GM03348 (cell line): ENCODE measurements at regions not wholly inside any gene's neighbourhood (a gene's known extent, or its start where the extent isn't known, plus 50 kb on each side); places are given as distances from the start of the nearest gene placed in this dataset.

Source experiments
- DNase-seq: peaks from one replicate; pipeline ENCODE4 v3.0.0; 2012; ENCODE audit warnings: low spot score

GRCh38 chr2:16006537-16007166 lies 66.3 kb downstream of the MYCN start:
- no peak for DNase-seq

- DNase-seq = no peak
Observed at GRCh38 chr2:16005816-16006536, 65.6 kb downstream of the MYCN start.

GRCh38 chr2:16005389-16005788 lies 65.0 kb downstream of the MYCN start:
- no peak for DNase-seq

DNA sequence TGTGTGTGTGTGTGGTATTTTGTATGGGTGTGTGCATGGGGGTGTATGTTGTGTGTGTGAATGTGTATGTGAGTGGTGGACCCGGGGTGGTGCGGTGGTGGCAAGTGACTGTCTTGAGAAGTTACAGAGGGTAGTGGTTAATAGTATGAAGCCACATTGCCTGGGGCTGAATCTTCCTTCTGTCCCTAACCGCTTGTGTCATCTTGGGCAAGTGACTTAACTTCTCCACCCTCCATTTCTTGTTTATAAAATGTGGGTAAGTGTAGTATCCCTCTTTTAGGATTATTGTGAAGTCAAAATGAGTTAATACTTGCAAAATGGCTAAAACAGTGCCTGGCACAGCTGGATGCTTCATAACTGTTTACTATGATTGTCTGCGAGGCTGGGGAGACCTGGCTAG lies 63.5 kb downstream of the MYCN start:
- DNase-seq = no peak

DNA sequence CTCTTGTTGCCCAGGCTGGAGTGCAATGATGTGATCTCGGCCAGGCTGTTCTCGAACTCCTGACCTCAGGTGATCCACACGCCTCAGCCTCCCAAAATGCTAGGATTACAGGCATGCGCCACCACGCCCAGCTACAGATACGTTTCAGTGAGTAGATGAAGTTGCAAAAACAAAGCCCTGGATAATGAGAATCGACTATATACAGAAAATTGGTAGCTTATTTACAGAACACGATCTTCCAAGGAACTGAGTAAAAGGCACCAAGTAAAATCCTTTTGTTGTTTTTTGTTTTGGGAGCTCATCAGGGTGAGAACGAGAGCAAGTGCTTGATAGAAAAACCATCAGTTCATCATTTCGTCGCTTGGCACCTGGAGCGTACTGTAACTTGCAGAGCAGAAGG lies 62.8 kb downstream of the MYCN start:
- no peak for DNase-seq

DNA sequence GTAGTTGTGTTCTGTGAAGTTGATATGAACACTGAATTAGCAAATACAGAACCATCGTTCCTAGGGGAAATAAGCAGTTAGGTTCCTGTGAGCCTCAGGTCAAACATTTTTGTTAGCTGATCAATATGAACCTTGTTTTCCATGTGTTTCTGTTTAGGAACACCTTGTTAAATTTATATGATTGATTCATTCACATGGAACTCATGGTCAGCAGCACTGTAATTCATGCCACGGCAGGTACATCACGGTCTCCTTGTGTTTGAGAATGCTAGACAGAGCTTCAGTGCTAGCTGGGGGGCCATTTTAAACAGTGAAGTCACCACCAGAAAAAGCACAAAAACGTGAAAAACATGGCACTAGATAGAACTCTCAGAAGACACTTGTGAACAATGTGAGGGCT lies 62.2 kb downstream of the MYCN start:
- no peak for DNase-seq

DNA sequence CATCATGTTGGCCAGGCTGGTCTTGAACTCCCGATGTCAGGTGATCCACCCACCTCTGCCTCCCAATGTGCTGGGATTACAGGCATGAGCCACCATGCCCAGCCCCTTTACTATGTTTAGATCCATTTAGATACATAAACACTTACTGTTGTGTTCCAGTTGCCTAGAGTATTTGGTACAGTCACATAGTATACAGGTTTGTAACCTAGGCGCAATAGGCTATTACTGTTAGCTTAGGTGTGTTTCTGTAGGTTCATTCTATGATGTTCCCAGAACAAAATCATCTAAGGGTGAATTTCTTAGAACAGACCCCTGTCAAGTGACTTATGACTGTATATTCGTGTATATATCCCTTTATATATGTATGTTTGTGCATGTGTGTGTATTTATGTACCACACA lies 61.8 kb downstream of the MYCN start:
- no peak for DNase-seq

- DNase-seq = no peak
Observed at GRCh38 chr2:16000642-16001041, 60.3 kb downstream of the MYCN start.

DNA sequence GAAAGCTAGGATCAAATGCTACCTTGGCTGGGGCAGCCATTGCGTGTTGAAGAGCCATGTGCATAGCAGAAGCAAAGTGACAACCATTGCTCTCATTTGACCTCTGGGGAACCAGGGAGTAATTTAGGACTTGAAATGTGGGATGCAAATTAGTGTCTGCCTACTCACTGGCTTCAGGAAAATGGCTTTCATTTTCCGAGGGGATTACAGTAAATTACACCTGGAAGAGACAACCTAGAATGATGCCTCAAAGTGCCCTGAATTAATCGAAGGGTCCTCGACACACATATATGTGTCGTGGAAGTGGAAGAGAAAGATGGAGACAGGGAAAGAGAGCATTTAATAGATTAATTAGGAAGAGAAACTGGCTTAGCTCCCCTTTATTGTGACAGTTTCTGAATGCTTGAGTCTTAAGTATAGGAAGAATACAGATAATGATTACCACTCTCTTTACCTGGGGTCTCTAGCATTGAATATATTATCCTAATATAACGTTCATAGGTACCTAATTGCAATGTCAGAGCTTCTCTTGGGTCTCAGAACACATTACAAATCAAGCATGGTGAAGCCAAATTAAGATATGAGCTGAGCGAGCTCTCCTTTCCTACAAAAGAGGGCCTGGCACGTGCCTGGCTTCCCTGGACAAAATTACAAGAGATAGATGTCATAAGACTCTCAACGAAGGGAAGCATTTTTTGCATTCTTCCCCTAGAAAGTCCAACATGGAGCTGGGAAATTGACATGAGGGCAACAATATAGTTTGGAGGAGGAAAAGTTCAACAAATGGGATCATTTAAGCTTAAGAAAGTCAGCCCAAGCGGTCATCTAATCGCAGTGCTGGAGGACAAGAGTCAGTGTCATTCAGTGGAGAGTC lies 59.5 kb downstream of the MYCN start:
- DNase-seq = no peak

- DNase-seq = no peak
Observed at GRCh38 chr2:15997728-15998280, 57.5 kb downstream of the MYCN start.

GRCh38 chr2:15996536-15997423 lies 56.4 kb downstream of the MYCN start:
- DNase-seq = no peak
